ENCODE measurements at regions not wholly inside any gene's neighbourhood (a gene's known extent, or its start where the extent isn't known, plus 50 kb on each side); places are given as distances from the start of the nearest gene placed in this dataset.

DNA sequence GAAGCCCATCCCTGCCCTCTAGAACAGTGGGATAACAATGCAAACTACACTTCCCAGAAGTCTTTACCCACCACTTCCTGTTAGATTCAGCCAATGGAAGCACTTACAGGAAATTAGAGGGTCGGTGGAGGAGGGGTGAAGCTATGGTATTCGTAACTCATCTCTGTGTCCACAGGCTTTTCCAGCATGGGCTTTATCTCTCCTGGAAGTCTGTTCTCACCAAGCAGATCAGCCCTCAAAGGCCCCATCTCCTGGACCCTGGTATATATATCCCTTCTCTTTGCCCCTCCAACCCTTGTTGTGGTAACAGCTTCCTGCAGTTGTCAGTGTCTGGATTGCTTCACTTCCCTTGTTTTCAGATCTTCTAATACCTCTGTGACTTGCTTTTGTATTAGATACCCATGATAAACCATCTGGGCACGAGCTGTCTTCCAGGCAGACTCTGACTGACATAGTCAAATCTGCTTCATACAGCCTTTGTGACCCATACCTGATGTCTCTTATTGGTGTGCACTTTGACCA, 475.0 kb upstream of the POU3F3 start:
- Histone ChIP-seq H3K23me2 (ENCODE audit: low read depth, low read length) (no peaks in the 10 kb centered on the region), H4K5ac (ENCODE audit: insufficient read length, low read depth, low read length) (no peak overlapping the region), H3K4me3 (ENCODE audit: extremely low read depth in 1 of 4, insufficient read depth in 2 of 4, low read depth in 3 of 4, low read length in 4 of 4) (peak overlapping the region in 2 of 4 experiments; percentile 35 to 50; a peak in 4 of 8 replicates), H3K14ac (ENCODE audit: insufficient read length) (no peak overlapping the region), H3K18ac (ENCODE audit: extremely low read depth, low read length) (no peak overlapping the region), H3K4me1 (replicated peaks in 1 of 4; ENCODE audit: control insufficient read depth in 3 of 4, insufficient read depth in 4 of 4, low read length in 3 of 4) (peaks cover 0 to 7% (median 2%) of the 10 kb centered on the region in 4 experiments; a peak in 3 of 7 replicates), H4K20me1 (replicated peaks in 1 of 2; ENCODE audit: control insufficient read depth in 1 of 2, insufficient read depth in 2 of 2, low read length in 2 of 2) (no peaks in the 10 kb centered on the region), H3K23ac (ENCODE audit: insufficient read length) (no peak overlapping the region), H2BK20ac (ENCODE audit: low read length) (no peak overlapping the region), H3K79me1 (ENCODE audit: low read depth, low read length) (no peaks in the 10 kb centered on the region), H2BK120ac (replicated peaks; ENCODE audit: low read depth, low read length) (no peak overlapping the region), H3K9ac (replicated peaks in 1 of 4; ENCODE audit: extremely low read depth in 1 of 4, low read depth in 3 of 4, low read length in 3 of 4) (no peak overlapping the region), H3K27ac (ENCODE audit: low read depth, low read length) (no peak overlapping the region), H3K27me3 (replicated peaks in 1 of 4; ENCODE audit: control insufficient read depth in 3 of 4, extremely low read depth in 1 of 4, insufficient read depth in 3 of 4, low read length in 3 of 4) (peaks cover 0 to 1% (median 0%) of the 10 kb centered on the region in 4 experiments; a peak in 2 of 7 replicates), H3K79me2 (ENCODE audit: control insufficient read depth in 1 of 2, insufficient read depth in 2 of 2, low read length in 2 of 2) (no peaks in the 10 kb centered on the region), H2AK5ac (ENCODE audit: low read depth, low read length) (no peak overlapping the region), H2BK5ac (ENCODE audit: low read depth, low read length) (no peak overlapping the region), H3K9me3 (ENCODE audit: insufficient read depth in 2 of 2, low read depth in 1 of 2, low read length in 1 of 2) (no peaks in the 10 kb centered on the region), H4K91ac (replicated peaks; ENCODE audit: insufficient read length, low read length) (no peak overlapping the region), H2BK15ac (ENCODE audit: low read length) (no peak overlapping the region; the same call in 1 of the 2 replicates), H3K4me2 (ENCODE audit: insufficient read depth in 1 of 2, low read depth in 2 of 2, low read length in 2 of 2) (peak overlapping the region; percentile 65 to 80), H3K36me3 (ENCODE audit: control insufficient read depth in 2 of 4, insufficient read depth in 4 of 4, low read length in 3 of 4) (no peaks in the 10 kb centered on the region), H3K56ac (replicated peaks; ENCODE audit: insufficient read length, low read depth, low read length) (no peak overlapping the region), H2AFZ (ENCODE audit: low read length) (peak overlapping the region; percentile 99), H4K8ac (ENCODE audit: extremely low read depth, insufficient read depth, low read length) (no peak overlapping the region), H3K4ac (replicated peaks; ENCODE audit: insufficient read length, low read depth, low read length) (no peak overlapping the region), H2BK12ac (ENCODE audit: low read depth, low read length) (no peak overlapping the region)
- ChIA-PET CTCF (ENCODE audit: partially characterized antibody) (interaction anchor here (0.8 to 1.6 kb wide), 2 partner anchors 34 to 587 kb away, joined by 3 to 4 read pairs; no protein-coding TSS in a partner anchor), POLR2A (ENCODE audit: partially characterized antibody) (no interaction called here)
- WGBS, 2 experiments (ENCODE audit: extremely low coverage in 1 of 2, insufficient coverage in 1 of 2, insufficient read length in 1 of 2, insufficient replicate concordance in 2 of 2, low coverage in 1 of 2, low lambda C conversion rate in 2 of 2, missing lambda C conversion rate in 1 of 2), result 64% methylated on average over 3 of the region's 3 CpGs; no CpG with 5 or more reads in 1 of the 2 experiments
- DNase-seq (ENCODE audit: low read depth in 1 of 2, low spot score in 2 of 2), result peak in 1 of 2 experiments; percentile 3
- FAIRE-seq, result peak; percentile 97
- peak; percentile 66 for TF ChIP-seq SIX5 (IDR thresholded peaks at IDR 0.05; ENCODE audit: low read depth, low read length)
- TF ChIP-seq CEBPB (IDR thresholded peaks at IDR 0.05; ENCODE audit: low read depth, low read length), result 0 out of 2 replicates have a peak, but pooled peaks have one; percentile 10
- no peak for TF ChIP-seq CTBP2 (IDR thresholded peaks at IDR 0.05; ENCODE audit: borderline replicate concordance, insufficient read depth, insufficient read length, low read length)
- TF ChIP-seq GABPA (IDR thresholded peaks at IDR 0.05; ENCODE audit: borderline replicate concordance, insufficient read depth, low read length), result peak; percentile 81; the same call in 1 of the 2 replicates

Data from H1 (cell line).